H9 (cell line): ENCODE measurements at regions not wholly inside any gene's neighbourhood (a gene's known extent, or its start where the extent isn't known, plus 50 kb on each side); places are given as distances from the start of the nearest gene placed in this dataset.

Experiments used
- DNase-seq: peaks from one replicate; pipeline ENCODE4 v3.0.0-alpha.2; 2017
- H2AFZ ChIP-seq: one replicate; pipeline ENCODE4 v1.6.1; 2013; ENCODE audit warnings: mild to moderate bottlenecking, low read length, control low read depth, moderate library complexity
- H2AK5ac ChIP-seq: 2 replicates; pipeline ENCODE4 v1.6.1; 2013; ENCODE audit warnings: low read length, control low read depth, mixed read lengths; ENCODE audit not compliant: insufficient read length
- H2BK120ac ChIP-seq: one replicate; pipeline ENCODE4 v1.6.1; 2013; ENCODE audit warnings: low read depth, mild to moderate bottlenecking, low read length, control low read depth, inconsistent platforms; ENCODE audit not compliant: poor library complexity, severe bottlenecking
- H2BK12ac ChIP-seq: 2 replicates; pipeline ENCODE4 v1.6.1; 2013; ENCODE audit warnings: low read length, control low read depth, mixed read lengths, low read depth; ENCODE audit not compliant: insufficient read length
- H2BK15ac ChIP-seq: 2 replicates; pipeline ENCODE4 v1.6.1; 2013; ENCODE audit warnings: low read depth, low read length, control low read depth
- H2BK20ac ChIP-seq: one replicate; pipeline ENCODE4 v1.6.1; 2013; ENCODE audit warnings: low read depth, mild to moderate bottlenecking, low read length, control low read depth, inconsistent platforms; ENCODE audit not compliant: poor library complexity, severe bottlenecking
- H2BK5ac ChIP-seq: 2 replicates; pipeline ENCODE4 v1.6.1; 2013; ENCODE audit warnings: low read length, control low read depth, mixed read lengths; ENCODE audit not compliant: insufficient read length
- H3K14ac ChIP-seq: 2 replicates; pipeline ENCODE4 v1.6.1; 2013; ENCODE audit warnings: low read length, control low read depth; ENCODE audit not compliant: insufficient read depth
- H3K18ac ChIP-seq: 2 replicates; pipeline ENCODE4 v1.6.1; 2013; ENCODE audit warnings: low read depth, mild to moderate bottlenecking, mixed read lengths, low read length, control low read depth; ENCODE audit not compliant: insufficient read length
- H3K23ac ChIP-seq: 2 replicates; pipeline ENCODE4 v1.6.1; 2013; ENCODE audit warnings: low read length, control low read depth, mixed read lengths, low read depth; ENCODE audit not compliant: insufficient read length
- H3K23me2 ChIP-seq: 2 replicates; pipeline ENCODE4 v1.6.1; 2013; ENCODE audit warnings: low read depth, mild to moderate bottlenecking, mixed read lengths, low read length, control low read depth; ENCODE audit not compliant: insufficient read length, poor library complexity, severe bottlenecking
- H3K27ac ChIP-seq: 2 replicates; pipeline ENCODE4 v1.5.1; 2013; ENCODE audit warnings: low read length, control low read depth, mixed read lengths, low read depth; ENCODE audit not compliant: insufficient read length
- H3K27me3 ChIP-seq: 2 replicates; pipeline ENCODE4 v1.6.1; 2013; ENCODE audit warnings: low read length, control low read depth, inconsistent platforms; ENCODE audit not compliant: insufficient read depth
- H3K4ac ChIP-seq: 2 replicates; pipeline ENCODE4 v1.6.1; 2013; ENCODE audit warnings: low read depth, mild to moderate bottlenecking, control low read depth, inconsistent platforms, low read length, moderate library complexity
- H3K4me1 ChIP-seq: 2 replicates; pipeline ENCODE4 v1.6.1; 2013; ENCODE audit warnings: low read length, control low read depth, inconsistent platforms; ENCODE audit not compliant: insufficient read depth
- H3K4me2 ChIP-seq: 2 replicates; pipeline ENCODE4 v1.6.1; 2013; ENCODE audit warnings: low read length, control low read depth, mixed read lengths; ENCODE audit not compliant: insufficient read length, insufficient read depth
- H3K56ac ChIP-seq: 2 replicates; pipeline ENCODE4 v1.6.1; 2013; ENCODE audit warnings: low read depth, mild to moderate bottlenecking, mixed read lengths, low read length, control low read depth; ENCODE audit not compliant: insufficient read length
- H3K79me1 ChIP-seq: 2 replicates; pipeline ENCODE4 v1.6.1; 2013; ENCODE audit warnings: low read depth, mild to moderate bottlenecking, moderate library complexity, low read length, control low read depth, inconsistent platforms; ENCODE audit not compliant: insufficient read depth, poor library complexity, severe bottlenecking
- H3K79me2 ChIP-seq: 2 replicates; pipeline ENCODE4 v1.6.1; 2013; ENCODE audit warnings: low read length, control low read depth, inconsistent platforms; ENCODE audit not compliant: insufficient read depth
- H3K9ac ChIP-seq: 2 replicates; pipeline ENCODE4 v1.6.1; 2013; ENCODE audit warnings: low read length, control low read depth, mixed read lengths; ENCODE audit not compliant: insufficient read length; ENCODE audit errors: extremely low read depth
- H3K9me3 ChIP-seq: one replicate; pipeline ENCODE4 v1.6.1; 2013; ENCODE audit warnings: low read depth, low read length, inconsistent platforms; ENCODE audit not compliant: control insufficient read depth
- H3T11ph ChIP-seq: one replicate; pipeline ENCODE4 v1.6.1; 2013; ENCODE audit warnings: mild to moderate bottlenecking, low read length, control low read depth, inconsistent platforms
- H4K20me1 ChIP-seq: one replicate; pipeline ENCODE4 v1.6.1; 2013; ENCODE audit not compliant: control insufficient read depth, insufficient read length, insufficient read depth
- H4K5ac ChIP-seq: 2 replicates; pipeline ENCODE4 v1.6.1; 2013; ENCODE audit warnings: low read depth, mild to moderate bottlenecking, mixed read lengths, low read length, control low read depth; ENCODE audit not compliant: insufficient read length
- H4K8ac ChIP-seq: replicated peaks from 2 replicates; pipeline ENCODE4 v1.6.1; 2013; ENCODE audit warnings: low read length, control low read depth, mixed read lengths, low read depth; ENCODE audit not compliant: insufficient read length
- H4K91ac ChIP-seq: 2 replicates; pipeline ENCODE4 v1.6.1; 2013; ENCODE audit warnings: low read depth, mild to moderate bottlenecking, moderate library complexity, mixed read lengths, low read length, control low read depth; ENCODE audit not compliant: insufficient read length
- H3K27ac Mint-ChIP-seq, 3 experiments: 2 replicates in 2 of 3; 3 replicates in 1 of 3; pipeline ENCODE4 v1.8.0; 2020 to 2021; ENCODE audit warnings: mixed read lengths in 3 of 3, mild to moderate bottlenecking in 1 of 3, moderate library complexity in 1 of 3
- H3K27me3 Mint-ChIP-seq: 2 replicates; pipeline ENCODE4 v1.8.0; 2021; ENCODE audit warnings: low read depth, mild to moderate bottlenecking, moderate library complexity, mixed read lengths
- H3K36me3 Mint-ChIP-seq, 3 experiments: 2 replicates in 2 of 3; 3 replicates in 1 of 3; pipeline ENCODE4 v1.8.0; 2020 to 2021; ENCODE audit warnings: low read depth in 3 of 3, mixed read lengths in 3 of 3; ENCODE audit not compliant: insufficient read depth in 1 of 3
- H3K4me1 Mint-ChIP-seq, 2 experiments: 2 replicates each; pipeline ENCODE4 v1.8.0; 2020; ENCODE audit warnings: mixed read lengths in 2 of 2
- H3K4me3 Mint-ChIP-seq, 2 experiments: 2 replicates in 1 of 2; 3 replicates in 1 of 2; pipeline ENCODE4 v1.8.0; 2020 to 2021; ENCODE audit warnings: mild to moderate bottlenecking in 2 of 2, mixed read lengths in 2 of 2, moderate library complexity in 1 of 2
- H3K9me3 Mint-ChIP-seq, 2 experiments: 2 replicates in 1 of 2; 3 replicates in 1 of 2; pipeline ENCODE4 v1.8.0; 2020; ENCODE audit warnings: mild to moderate bottlenecking in 2 of 2, mixed read lengths in 2 of 2, moderate library complexity in 1 of 2
- WGBS: extraction: QIAGEN DNeasy Blood & Tissue Kit; methylation state at CpG from one replicate; pipeline ENCODE4 v1.1.7; 2013; ENCODE audit warnings: missing lambda C conversion rate, low lambda C conversion rate, mixed read lengths; ENCODE audit not compliant: insufficient read length; ENCODE audit errors: extremely low coverage; 5-methylcytosine and 5-hydroxymethylcytosine counted together
- TF ChIP-seq, protein P1 (sequence below): fragments of 200-600 bp; sonication (generic); conservative IDR thresholded peaks from 3 replicates; pipeline ENCODE4 v1.8.0; 2021; ENCODE audit warnings: antibody characterized with exemption, mild to moderate bottlenecking

- Histone ChIP-seq H2AK5ac (no peak overlapping the region), H2AFZ (no peak overlapping the region), H3K4me2 (no peak overlapping the region), H3K27me3 (no peaks in the 10 kb centered on the region), H3K79me2 (no peaks in the 10 kb centered on the region), H2BK20ac (no peak overlapping the region), H3K18ac (no peak overlapping the region), H3K79me1 (no peaks in the 10 kb centered on the region), H3K9me3 (no peaks in the 10 kb centered on the region), H4K8ac (no peak overlapping the region), H3K14ac (no peak overlapping the region), H3K56ac (no peak overlapping the region), H3K4ac (no peak overlapping the region), H3K4me1 (no peaks in the 10 kb centered on the region), H3K9ac (no peak overlapping the region), H2BK5ac (no peak overlapping the region), H2BK15ac (no peak overlapping the region), H3T11ph (no peak overlapping the region), H4K5ac (no peak overlapping the region), H3K27ac (no peak overlapping the region), H3K23me2 (no peaks in the 10 kb centered on the region), H2BK120ac (no peak overlapping the region), H2BK12ac (no peak overlapping the region), H3K23ac (no peak overlapping the region), H4K91ac (no peak overlapping the region), H4K20me1 (no peaks in the 10 kb centered on the region)
- Mint-ChIP-seq H3K36me3 (no peaks in the 10 kb centered on the region), H3K4me1 (peaks cover 11 to 14% of the 10 kb centered on the region in 2 experiments; a peak in 3 of 4 replicates), H3K4me3 (no peak overlapping the region), H3K27ac (no peak overlapping the region), H3K9me3 (no peaks in the 10 kb centered on the region), H3K27me3 (no peaks in the 10 kb centered on the region)
- WGBS = no CpG with 5 or more reads among the region's 5 CpGs
- DNase-seq = no peak
- TF ChIP-seq, protein P1, sequence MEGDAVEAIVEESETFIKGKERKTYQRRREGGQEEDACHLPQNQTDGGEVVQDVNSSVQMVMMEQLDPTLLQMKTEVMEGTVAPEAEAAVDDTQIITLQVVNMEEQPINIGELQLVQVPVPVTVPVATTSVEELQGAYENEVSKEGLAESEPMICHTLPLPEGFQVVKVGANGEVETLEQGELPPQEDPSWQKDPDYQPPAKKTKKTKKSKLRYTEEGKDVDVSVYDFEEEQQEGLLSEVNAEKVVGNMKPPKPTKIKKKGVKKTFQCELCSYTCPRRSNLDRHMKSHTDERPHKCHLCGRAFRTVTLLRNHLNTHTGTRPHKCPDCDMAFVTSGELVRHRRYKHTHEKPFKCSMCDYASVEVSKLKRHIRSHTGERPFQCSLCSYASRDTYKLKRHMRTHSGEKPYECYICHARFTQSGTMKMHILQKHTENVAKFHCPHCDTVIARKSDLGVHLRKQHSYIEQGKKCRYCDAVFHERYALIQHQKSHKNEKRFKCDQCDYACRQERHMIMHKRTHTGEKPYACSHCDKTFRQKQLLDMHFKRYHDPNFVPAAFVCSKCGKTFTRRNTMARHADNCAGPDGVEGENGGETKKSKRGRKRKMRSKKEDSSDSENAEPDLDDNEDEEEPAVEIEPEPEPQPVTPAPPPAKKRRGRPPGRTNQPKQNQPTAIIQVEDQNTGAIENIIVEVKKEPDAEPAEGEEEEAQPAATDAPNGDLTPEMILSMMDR = no peak
These were observed 637.1 kb upstream of the CHAC2 start for GRCh38 chr2:53130441-53130943.
